H9 (cell line): ENCODE measurements at regions not wholly inside any gene's neighbourhood (a gene's known extent, or its start where the extent isn't known, plus 50 kb on each side); places are given as distances from the start of the nearest gene placed in this dataset.

Source experiments
- DNase-seq: peaks from one replicate; pipeline ENCODE4 v3.0.0-alpha.2; 2017
- H2AFZ ChIP-seq: one replicate; pipeline ENCODE4 v1.6.1; 2013; ENCODE audit warnings: mild to moderate bottlenecking, low read length, control low read depth, moderate library complexity
- H2AK5ac ChIP-seq: 2 replicates; pipeline ENCODE4 v1.6.1; 2013; ENCODE audit warnings: low read length, control low read depth, mixed read lengths; ENCODE audit not compliant: insufficient read length
- H2BK120ac ChIP-seq: one replicate; pipeline ENCODE4 v1.6.1; 2013; ENCODE audit warnings: low read depth, mild to moderate bottlenecking, low read length, control low read depth, inconsistent platforms; ENCODE audit not compliant: poor library complexity, severe bottlenecking
- H2BK12ac ChIP-seq: 2 replicates; pipeline ENCODE4 v1.6.1; 2013; ENCODE audit warnings: low read length, control low read depth, mixed read lengths, low read depth; ENCODE audit not compliant: insufficient read length
- H2BK15ac ChIP-seq: 2 replicates; pipeline ENCODE4 v1.6.1; 2013; ENCODE audit warnings: low read depth, low read length, control low read depth
- H2BK20ac ChIP-seq: one replicate; pipeline ENCODE4 v1.6.1; 2013; ENCODE audit warnings: low read depth, mild to moderate bottlenecking, low read length, control low read depth, inconsistent platforms; ENCODE audit not compliant: poor library complexity, severe bottlenecking
- H2BK5ac ChIP-seq: 2 replicates; pipeline ENCODE4 v1.6.1; 2013; ENCODE audit warnings: low read length, control low read depth, mixed read lengths; ENCODE audit not compliant: insufficient read length
- H3K14ac ChIP-seq: 2 replicates; pipeline ENCODE4 v1.6.1; 2013; ENCODE audit warnings: low read length, control low read depth; ENCODE audit not compliant: insufficient read depth
- H3K18ac ChIP-seq: 2 replicates; pipeline ENCODE4 v1.6.1; 2013; ENCODE audit warnings: low read depth, mild to moderate bottlenecking, mixed read lengths, low read length, control low read depth; ENCODE audit not compliant: insufficient read length
- H3K23ac ChIP-seq: 2 replicates; pipeline ENCODE4 v1.6.1; 2013; ENCODE audit warnings: low read length, control low read depth, mixed read lengths, low read depth; ENCODE audit not compliant: insufficient read length
- H3K23me2 ChIP-seq: 2 replicates; pipeline ENCODE4 v1.6.1; 2013; ENCODE audit warnings: low read depth, mild to moderate bottlenecking, mixed read lengths, low read length, control low read depth; ENCODE audit not compliant: insufficient read length, poor library complexity, severe bottlenecking
- H3K27ac ChIP-seq: 2 replicates; pipeline ENCODE4 v1.5.1; 2013; ENCODE audit warnings: low read length, control low read depth, mixed read lengths, low read depth; ENCODE audit not compliant: insufficient read length
- H3K27me3 ChIP-seq: 2 replicates; pipeline ENCODE4 v1.6.1; 2013; ENCODE audit warnings: low read length, control low read depth, inconsistent platforms; ENCODE audit not compliant: insufficient read depth
- H3K4ac ChIP-seq: 2 replicates; pipeline ENCODE4 v1.6.1; 2013; ENCODE audit warnings: low read depth, mild to moderate bottlenecking, control low read depth, inconsistent platforms, low read length, moderate library complexity
- H3K4me1 ChIP-seq: 2 replicates; pipeline ENCODE4 v1.6.1; 2013; ENCODE audit warnings: low read length, control low read depth, inconsistent platforms; ENCODE audit not compliant: insufficient read depth
- H3K4me2 ChIP-seq: 2 replicates; pipeline ENCODE4 v1.6.1; 2013; ENCODE audit warnings: low read length, control low read depth, mixed read lengths; ENCODE audit not compliant: insufficient read length, insufficient read depth
- H3K56ac ChIP-seq: 2 replicates; pipeline ENCODE4 v1.6.1; 2013; ENCODE audit warnings: low read depth, mild to moderate bottlenecking, mixed read lengths, low read length, control low read depth; ENCODE audit not compliant: insufficient read length
- H3K79me1 ChIP-seq: 2 replicates; pipeline ENCODE4 v1.6.1; 2013; ENCODE audit warnings: low read depth, mild to moderate bottlenecking, moderate library complexity, low read length, control low read depth, inconsistent platforms; ENCODE audit not compliant: insufficient read depth, poor library complexity, severe bottlenecking
- H3K79me2 ChIP-seq: 2 replicates; pipeline ENCODE4 v1.6.1; 2013; ENCODE audit warnings: low read length, control low read depth, inconsistent platforms; ENCODE audit not compliant: insufficient read depth
- H3K9ac ChIP-seq: 2 replicates; pipeline ENCODE4 v1.6.1; 2013; ENCODE audit warnings: low read length, control low read depth, mixed read lengths; ENCODE audit not compliant: insufficient read length; ENCODE audit errors: extremely low read depth
- H3K9me3 ChIP-seq: one replicate; pipeline ENCODE4 v1.6.1; 2013; ENCODE audit warnings: low read depth, low read length, inconsistent platforms; ENCODE audit not compliant: control insufficient read depth
- H3T11ph ChIP-seq: one replicate; pipeline ENCODE4 v1.6.1; 2013; ENCODE audit warnings: mild to moderate bottlenecking, low read length, control low read depth, inconsistent platforms
- H4K20me1 ChIP-seq: one replicate; pipeline ENCODE4 v1.6.1; 2013; ENCODE audit not compliant: control insufficient read depth, insufficient read length, insufficient read depth
- H4K5ac ChIP-seq: 2 replicates; pipeline ENCODE4 v1.6.1; 2013; ENCODE audit warnings: low read depth, mild to moderate bottlenecking, mixed read lengths, low read length, control low read depth; ENCODE audit not compliant: insufficient read length
- H4K8ac ChIP-seq: replicated peaks from 2 replicates; pipeline ENCODE4 v1.6.1; 2013; ENCODE audit warnings: low read length, control low read depth, mixed read lengths, low read depth; ENCODE audit not compliant: insufficient read length
- H4K91ac ChIP-seq: 2 replicates; pipeline ENCODE4 v1.6.1; 2013; ENCODE audit warnings: low read depth, mild to moderate bottlenecking, moderate library complexity, mixed read lengths, low read length, control low read depth; ENCODE audit not compliant: insufficient read length
- H3K27ac Mint-ChIP-seq, 3 experiments: 2 replicates in 2 of 3; 3 replicates in 1 of 3; pipeline ENCODE4 v1.8.0; 2020 to 2021; ENCODE audit warnings: mixed read lengths in 3 of 3, mild to moderate bottlenecking in 1 of 3, moderate library complexity in 1 of 3
- H3K27me3 Mint-ChIP-seq: 2 replicates; pipeline ENCODE4 v1.8.0; 2021; ENCODE audit warnings: low read depth, mild to moderate bottlenecking, moderate library complexity, mixed read lengths
- H3K36me3 Mint-ChIP-seq, 3 experiments: 2 replicates in 2 of 3; 3 replicates in 1 of 3; pipeline ENCODE4 v1.8.0; 2020 to 2021; ENCODE audit warnings: low read depth in 3 of 3, mixed read lengths in 3 of 3; ENCODE audit not compliant: insufficient read depth in 1 of 3
- H3K4me1 Mint-ChIP-seq, 2 experiments: 2 replicates each; pipeline ENCODE4 v1.8.0; 2020; ENCODE audit warnings: mixed read lengths in 2 of 2
- H3K4me3 Mint-ChIP-seq, 2 experiments: 2 replicates in 1 of 2; 3 replicates in 1 of 2; pipeline ENCODE4 v1.8.0; 2020 to 2021; ENCODE audit warnings: mild to moderate bottlenecking in 2 of 2, mixed read lengths in 2 of 2, moderate library complexity in 1 of 2
- H3K9me3 Mint-ChIP-seq, 2 experiments: 2 replicates in 1 of 2; 3 replicates in 1 of 2; pipeline ENCODE4 v1.8.0; 2020; ENCODE audit warnings: mild to moderate bottlenecking in 2 of 2, mixed read lengths in 2 of 2, moderate library complexity in 1 of 2
- CTCF ChIP-seq: fragments of 200-600 bp; sonication (generic); conservative IDR thresholded peaks from 3 replicates; pipeline ENCODE4 v1.8.0; 2021; ENCODE audit warnings: antibody characterized with exemption, mild to moderate bottlenecking
- WGBS: extraction: QIAGEN DNeasy Blood & Tissue Kit; methylation state at CpG from one replicate; pipeline ENCODE4 v1.1.7; 2013; ENCODE audit warnings: missing lambda C conversion rate, low lambda C conversion rate, mixed read lengths; ENCODE audit not compliant: insufficient read length; ENCODE audit errors: extremely low coverage; 5-methylcytosine and 5-hydroxymethylcytosine counted together

- Mint-ChIP-seq H3K27ac (peak overlapping the region in 1 of 3 experiments; percentile 21; a peak in 1 of 7 replicates), H3K4me1 (peaks cover 7 to 8% of the 10 kb centered on the region in 2 experiments; a peak in 3 of 4 replicates), H3K9me3 (no peaks in the 10 kb centered on the region), H3K27me3 (no peaks in the 10 kb centered on the region), H3K4me3 (no peak overlapping the region), H3K36me3 (no peaks in the 10 kb centered on the region)
- peak; percentile 30 for DNase-seq
- H2BK15ac ChIP-seq, result no peak overlapping the region
- no peak overlapping the region for H3K27ac ChIP-seq
- no peak overlapping the region for H4K91ac ChIP-seq
- H2BK12ac ChIP-seq, result no peak overlapping the region
- no peak overlapping the region for H4K5ac ChIP-seq
- no peak overlapping the region for H2BK5ac ChIP-seq
- H4K8ac ChIP-seq, result no peak overlapping the region
- no peak overlapping the region for H2AK5ac ChIP-seq
- no peak overlapping the region for H3K4ac ChIP-seq
- no peaks in the 10 kb centered on the region for H4K20me1 ChIP-seq
- no peak overlapping the region for H3K18ac ChIP-seq
- H2BK120ac ChIP-seq, result no peak overlapping the region
- no peak overlapping the region for H2BK20ac ChIP-seq
- peaks cover 5% of the 10 kb centered on the region; the same call in 1 of the 2 replicates for H3K4me1 ChIP-seq
- H3K23ac ChIP-seq, result no peak overlapping the region
- H2AFZ ChIP-seq, result peak overlapping the region; percentile 45
- H3T11ph ChIP-seq, result no peak overlapping the region
- WGBS, result no CpG with 5 or more reads among the region's 2 CpGs
- no peak for TF ChIP-seq CTCF
- H3K27me3 ChIP-seq, result no peaks in the 10 kb centered on the region
- H3K56ac ChIP-seq, result no peak overlapping the region
- H3K4me2 ChIP-seq, result no peak overlapping the region
- H3K9ac ChIP-seq, result no peak overlapping the region
- no peaks in the 10 kb centered on the region for H3K79me2 ChIP-seq
- no peaks in the 10 kb centered on the region for H3K23me2 ChIP-seq
- H3K9me3 ChIP-seq, result no peaks in the 10 kb centered on the region
- H3K14ac ChIP-seq, result no peak overlapping the region
- H3K79me1 ChIP-seq, result no peaks in the 10 kb centered on the region
These were observed 219.3 kb upstream of the TTC14 start for GRCh38 chr3:180382638-180383180.
